ENCODE measurements at regions not wholly inside any gene's neighbourhood (a gene's known extent, or its start where the extent isn't known, plus 50 kb on each side); places are given as distances from the start of the nearest gene placed in this dataset.

DNA sequence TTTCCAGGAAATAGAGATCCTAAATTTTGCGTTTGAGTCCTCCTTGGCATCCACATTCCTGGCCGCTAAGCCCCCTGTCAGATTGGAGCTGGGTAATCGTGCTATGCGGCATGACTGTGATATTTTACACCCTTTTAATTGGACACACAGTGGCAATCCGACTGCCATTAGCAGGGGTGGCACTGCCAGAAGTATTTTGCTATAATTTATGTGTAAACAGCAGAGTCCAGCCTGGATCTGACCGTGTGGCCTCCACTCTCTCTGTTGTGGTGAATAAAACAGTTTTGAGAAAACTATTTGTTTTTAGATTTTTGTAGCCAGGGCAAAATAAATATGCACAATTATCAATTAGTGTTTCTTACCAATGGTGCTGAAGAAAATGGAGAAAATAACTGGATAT, 281.0 kb upstream of the IRX2 start:
- TF ChIP-seq, protein P1, sequence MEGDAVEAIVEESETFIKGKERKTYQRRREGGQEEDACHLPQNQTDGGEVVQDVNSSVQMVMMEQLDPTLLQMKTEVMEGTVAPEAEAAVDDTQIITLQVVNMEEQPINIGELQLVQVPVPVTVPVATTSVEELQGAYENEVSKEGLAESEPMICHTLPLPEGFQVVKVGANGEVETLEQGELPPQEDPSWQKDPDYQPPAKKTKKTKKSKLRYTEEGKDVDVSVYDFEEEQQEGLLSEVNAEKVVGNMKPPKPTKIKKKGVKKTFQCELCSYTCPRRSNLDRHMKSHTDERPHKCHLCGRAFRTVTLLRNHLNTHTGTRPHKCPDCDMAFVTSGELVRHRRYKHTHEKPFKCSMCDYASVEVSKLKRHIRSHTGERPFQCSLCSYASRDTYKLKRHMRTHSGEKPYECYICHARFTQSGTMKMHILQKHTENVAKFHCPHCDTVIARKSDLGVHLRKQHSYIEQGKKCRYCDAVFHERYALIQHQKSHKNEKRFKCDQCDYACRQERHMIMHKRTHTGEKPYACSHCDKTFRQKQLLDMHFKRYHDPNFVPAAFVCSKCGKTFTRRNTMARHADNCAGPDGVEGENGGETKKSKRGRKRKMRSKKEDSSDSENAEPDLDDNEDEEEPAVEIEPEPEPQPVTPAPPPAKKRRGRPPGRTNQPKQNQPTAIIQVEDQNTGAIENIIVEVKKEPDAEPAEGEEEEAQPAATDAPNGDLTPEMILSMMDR (IDR thresholded peaks at IDR 0.05; ENCODE audit: borderline replicate concordance, extremely low read depth, low read length, poor library complexity, severe bottlenecking) = no peak
- no peak for TF ChIP-seq EZH2 (IDR thresholded peaks at IDR 0.05; ENCODE audit: borderline replicate concordance, low read depth, low read length, severe bottlenecking)

All from DND-41 (cell line).